ENCODE measurements at regions not wholly inside any gene's neighbourhood (a gene's known extent, or its start where the extent isn't known, plus 50 kb on each side); places are given as distances from the start of the nearest gene placed in this dataset.

DNA sequence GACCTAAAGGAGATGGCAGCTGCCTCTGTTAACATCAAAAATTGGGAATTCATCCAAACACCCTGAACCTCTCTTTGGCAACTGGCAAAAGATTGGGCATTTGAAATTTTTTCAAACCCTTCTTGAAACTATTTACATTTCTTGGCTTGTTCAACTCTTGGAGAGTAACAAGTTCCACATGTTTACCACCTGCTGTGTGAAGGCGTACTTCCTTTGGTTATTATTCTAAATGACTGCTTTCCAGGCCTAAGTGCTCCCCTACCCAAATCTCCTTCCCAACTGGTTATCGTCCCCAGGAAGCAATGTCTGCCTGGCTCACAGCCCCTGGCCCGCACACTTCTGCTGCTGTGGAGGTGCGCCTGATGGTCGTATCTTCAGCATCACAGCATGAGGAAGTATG, 422.7 kb downstream of the DMAC1 start:
- no peak overlapping the region for H2AFZ ChIP-seq (ENCODE audit: low read depth, low read length, severe bottlenecking)
- no peak overlapping the region for H3K9ac ChIP-seq (ENCODE audit: low read length)
- no peaks in the 10 kb centered on the region for H3K9me3 ChIP-seq (ENCODE audit: insufficient read depth, low read length)
- TF ChIP-seq EZH2phosphoT487 (conservative IDR thresholded peaks at IDR 0.05; ENCODE audit: low read length) (no peak), CTCF (IDR thresholded peaks at IDR 0.05; ENCODE audit: insufficient read depth, low read length, poor library complexity, severe bottlenecking) (no peak)
- no peaks in the 10 kb centered on the region for H4K20me1 ChIP-seq (ENCODE audit: low read depth, low read length)
- H3K79me2 ChIP-seq (ENCODE audit: insufficient read depth, low read length), result no peaks in the 10 kb centered on the region
- H3K9me2 ChIP-seq (replicated peaks; ENCODE audit: insufficient read depth, low read length), result no peaks in the 10 kb centered on the region
- no peak overlapping the region for H3K4me3 ChIP-seq (ENCODE audit: insufficient read depth, low read length, poor library complexity, severe bottlenecking)
- H3K27ac ChIP-seq (ENCODE audit: low read depth, low read length), result no peak overlapping the region
- no peak overlapping the region for H3K4me2 ChIP-seq (ENCODE audit: low read depth, low read length, poor library complexity, severe bottlenecking)
- H3K36me3 ChIP-seq (ENCODE audit: low read length), result no peaks in the 10 kb centered on the region
- no peaks in the 10 kb centered on the region for H3F3A ChIP-seq (ENCODE audit: insufficient read depth)
- no peaks in the 10 kb centered on the region for H3K27me3 ChIP-seq (ENCODE audit: low read length)

DNA sequence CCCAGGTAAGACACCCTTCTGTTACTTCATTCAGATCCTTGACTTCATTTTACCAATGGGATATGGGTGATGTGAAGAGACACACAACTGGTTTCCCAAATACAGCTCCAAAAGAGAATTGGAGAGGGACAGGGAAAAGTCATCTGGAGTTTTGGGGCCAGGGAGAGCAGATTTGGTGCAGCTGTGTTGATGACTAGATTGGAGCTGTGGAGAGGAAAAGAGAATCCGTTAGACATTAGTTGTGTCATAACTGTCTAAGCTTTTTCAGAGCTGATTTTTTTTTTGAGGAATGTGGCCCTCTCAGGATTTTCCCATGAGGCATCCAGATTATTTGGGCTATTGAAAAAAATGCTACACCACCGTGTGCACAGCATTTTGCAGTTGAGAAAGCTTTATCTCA, 423.4 kb downstream of the DMAC1 start:
- H3K4me3 ChIP-seq (ENCODE audit: insufficient read depth, low read length, poor library complexity, severe bottlenecking), result no peak overlapping the region
- no peak overlapping the region for H3K9ac ChIP-seq (ENCODE audit: low read length)
- no peaks in the 10 kb centered on the region for H3K36me3 ChIP-seq (ENCODE audit: low read length)
- H3K27me3 ChIP-seq (ENCODE audit: low read length), result no peaks in the 10 kb centered on the region
- no peaks in the 10 kb centered on the region for H3K9me2 ChIP-seq (replicated peaks; ENCODE audit: insufficient read depth, low read length)
- no peak overlapping the region for H3K27ac ChIP-seq (ENCODE audit: low read depth, low read length)
- TF ChIP-seq EZH2phosphoT487 (conservative IDR thresholded peaks at IDR 0.05; ENCODE audit: low read length) (no peak), CTCF (IDR thresholded peaks at IDR 0.05; ENCODE audit: insufficient read depth, low read length, poor library complexity, severe bottlenecking) (no peak)
- no peak overlapping the region for H3K4me2 ChIP-seq (ENCODE audit: low read depth, low read length, poor library complexity, severe bottlenecking)
- H3F3A ChIP-seq (ENCODE audit: insufficient read depth), result no peaks in the 10 kb centered on the region
- no peak overlapping the region for H2AFZ ChIP-seq (ENCODE audit: low read depth, low read length, severe bottlenecking)
- no peaks in the 10 kb centered on the region for H3K79me2 ChIP-seq (ENCODE audit: insufficient read depth, low read length)
- H3K9me3 ChIP-seq (ENCODE audit: insufficient read depth, low read length), result no peaks in the 10 kb centered on the region
- H4K20me1 ChIP-seq (ENCODE audit: low read depth, low read length), result no peaks in the 10 kb centered on the region

GRCh38 chr9:7375013-7375511, 424.5 kb downstream of the DMAC1 start:
- H3K9ac ChIP-seq (ENCODE audit: low read length), result no peak overlapping the region
- no peak overlapping the region for H3K27ac ChIP-seq (ENCODE audit: low read depth, low read length)

More at GRCh38 chr9:7375013-7375511, 424.5 kb downstream of the DMAC1 start:
- Histone ChIP-seq H2AFZ (ENCODE audit: low read depth, low read length, severe bottlenecking) (no peak overlapping the region), H3K4me2 (ENCODE audit: low read depth, low read length, poor library complexity, severe bottlenecking) (no peak overlapping the region), H3K4me3 (ENCODE audit: insufficient read depth, low read length, poor library complexity, severe bottlenecking) (no peak overlapping the region), H3K9me2 (replicated peaks; ENCODE audit: insufficient read depth, low read length) (no peaks in the 10 kb centered on the region), H3K36me3 (ENCODE audit: low read length) (no peaks in the 10 kb centered on the region), H3F3A (ENCODE audit: insufficient read depth) (no peaks in the 10 kb centered on the region), H3K27me3 (ENCODE audit: low read length) (no peaks in the 10 kb centered on the region), H3K79me2 (ENCODE audit: insufficient read depth, low read length) (no peaks in the 10 kb centered on the region), H4K20me1 (ENCODE audit: low read depth, low read length) (no peaks in the 10 kb centered on the region), H3K9me3 (ENCODE audit: insufficient read depth, low read length) (no peaks in the 10 kb centered on the region)
- TF ChIP-seq CTCF (IDR thresholded peaks at IDR 0.05; ENCODE audit: insufficient read depth, low read length, poor library complexity, severe bottlenecking) (no peak), EZH2phosphoT487 (conservative IDR thresholded peaks at IDR 0.05; ENCODE audit: low read length) (no peak)

Measured in SU-DHL-6 (cell line).